ENCODE measurements at regions not wholly inside any gene's neighbourhood (a gene's known extent, or its start where the extent isn't known, plus 50 kb on each side); places are given as distances from the start of the nearest gene placed in this dataset.

- Mint-ChIP-seq H3K9me3 (no peaks in the 10 kb centered on the region), H3K36me3 (ENCODE audit: low read depth) (no peaks in the 10 kb centered on the region), H3K27ac (no peak overlapping the region), H3K4me3 (no peak overlapping the region), H3K4me1 (peaks cover 15% of the 10 kb centered on the region), H3K27me3 (ENCODE audit: low read depth) (peaks cover 4% of the 10 kb centered on the region)
- TF ChIP-seq, protein P1, sequence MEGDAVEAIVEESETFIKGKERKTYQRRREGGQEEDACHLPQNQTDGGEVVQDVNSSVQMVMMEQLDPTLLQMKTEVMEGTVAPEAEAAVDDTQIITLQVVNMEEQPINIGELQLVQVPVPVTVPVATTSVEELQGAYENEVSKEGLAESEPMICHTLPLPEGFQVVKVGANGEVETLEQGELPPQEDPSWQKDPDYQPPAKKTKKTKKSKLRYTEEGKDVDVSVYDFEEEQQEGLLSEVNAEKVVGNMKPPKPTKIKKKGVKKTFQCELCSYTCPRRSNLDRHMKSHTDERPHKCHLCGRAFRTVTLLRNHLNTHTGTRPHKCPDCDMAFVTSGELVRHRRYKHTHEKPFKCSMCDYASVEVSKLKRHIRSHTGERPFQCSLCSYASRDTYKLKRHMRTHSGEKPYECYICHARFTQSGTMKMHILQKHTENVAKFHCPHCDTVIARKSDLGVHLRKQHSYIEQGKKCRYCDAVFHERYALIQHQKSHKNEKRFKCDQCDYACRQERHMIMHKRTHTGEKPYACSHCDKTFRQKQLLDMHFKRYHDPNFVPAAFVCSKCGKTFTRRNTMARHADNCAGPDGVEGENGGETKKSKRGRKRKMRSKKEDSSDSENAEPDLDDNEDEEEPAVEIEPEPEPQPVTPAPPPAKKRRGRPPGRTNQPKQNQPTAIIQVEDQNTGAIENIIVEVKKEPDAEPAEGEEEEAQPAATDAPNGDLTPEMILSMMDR (IDR thresholded peaks at IDR 0.05; ENCODE audit: unreplicated experiment in 3 of 3), result no peak
These were observed 460.2 kb downstream of the LRATD1 start for GRCh38 chr2:15092691-15093090.

GRCh38 chr2:15094161-15094560, 461.6 kb downstream of the LRATD1 start:
- no peak overlapping the region for H3K4me3 Mint-ChIP-seq
- no peak overlapping the region for H3K27ac Mint-ChIP-seq
- TF ChIP-seq, protein P1 (IDR thresholded peaks at IDR 0.05; ENCODE audit: unreplicated experiment in 3 of 3), result no peak
- peaks cover 15% of the 10 kb centered on the region for H3K4me1 Mint-ChIP-seq
- H3K36me3 Mint-ChIP-seq (ENCODE audit: low read depth), result no peaks in the 10 kb centered on the region
- no peaks in the 10 kb centered on the region for H3K27me3 Mint-ChIP-seq (ENCODE audit: low read depth)
- H3K9me3 Mint-ChIP-seq, result no peaks in the 10 kb centered on the region

- Mint-ChIP-seq H3K4me1 (peaks cover 6% of the 10 kb centered on the region), H3K9me3 (no peaks in the 10 kb centered on the region), H3K4me3 (no peak overlapping the region), H3K27ac (no peak overlapping the region), H3K27me3 (ENCODE audit: low read depth) (no peaks in the 10 kb centered on the region), H3K36me3 (ENCODE audit: low read depth) (no peaks in the 10 kb centered on the region)
- TF ChIP-seq, protein P1 (IDR thresholded peaks at IDR 0.05; ENCODE audit: unreplicated experiment in 3 of 3), result no peak
These were observed 464.3 kb downstream of the NBAS start for GRCh38 chr2:15096873-15097272.

DNA sequence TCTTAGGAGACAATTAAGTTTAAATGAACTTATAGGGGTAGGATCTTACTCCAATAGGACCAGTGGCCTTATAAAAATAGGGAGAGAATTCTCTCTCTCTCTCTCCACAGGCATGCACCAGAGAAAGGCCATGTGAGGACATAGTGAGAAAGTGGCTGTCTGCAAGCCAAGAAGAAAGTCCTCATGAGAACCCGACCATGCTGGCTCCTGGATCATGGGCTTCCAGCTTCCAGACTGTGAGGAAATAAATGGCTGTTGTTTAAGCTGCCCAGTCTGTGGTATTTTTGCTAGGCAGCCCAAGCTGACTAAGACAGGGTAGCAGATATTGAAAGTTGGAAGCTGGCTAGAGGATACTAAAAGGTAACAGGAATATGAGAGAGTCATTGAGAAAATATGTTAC, 454.0 kb downstream of the NBAS start:
- Mint-ChIP-seq H3K27me3 (ENCODE audit: low read depth) (no peaks in the 10 kb centered on the region), H3K9me3 (peaks cover 35% of the 10 kb centered on the region), H3K36me3 (ENCODE audit: low read depth) (peaks cover 10% of the 10 kb centered on the region), H3K4me3 (no peak overlapping the region), H3K27ac (no peak overlapping the region), H3K4me1 (no peaks in the 10 kb centered on the region)
- TF ChIP-seq, protein P1 (IDR thresholded peaks at IDR 0.05; ENCODE audit: unreplicated experiment in 3 of 3), result no peak

GRCh38 chr2:15111718-15112117, 449.4 kb downstream of the NBAS start:
- no peaks in the 10 kb centered on the region for H3K4me1 Mint-ChIP-seq
- no peaks in the 10 kb centered on the region for H3K27me3 Mint-ChIP-seq (ENCODE audit: low read depth)
- H3K9me3 Mint-ChIP-seq, result peaks cover 52% of the 10 kb centered on the region
- H3K27ac Mint-ChIP-seq, result no peak overlapping the region
- peaks cover 28% of the 10 kb centered on the region for H3K36me3 Mint-ChIP-seq (ENCODE audit: low read depth)
- TF ChIP-seq, protein P1 (IDR thresholded peaks at IDR 0.05; ENCODE audit: unreplicated experiment in 3 of 3), result no peak
- H3K4me3 Mint-ChIP-seq, result no peak overlapping the region

GRCh38 chr2:15112216-15112615, 448.9 kb downstream of the NBAS start:
- TF ChIP-seq, protein P1 (IDR thresholded peaks at IDR 0.05; ENCODE audit: unreplicated experiment in 3 of 3), result no peak
- peaks cover 28% of the 10 kb centered on the region for H3K36me3 Mint-ChIP-seq (ENCODE audit: low read depth)
- no peak overlapping the region for H3K4me3 Mint-ChIP-seq
- no peaks in the 10 kb centered on the region for H3K27me3 Mint-ChIP-seq (ENCODE audit: low read depth)
- H3K9me3 Mint-ChIP-seq, result peaks cover 52% of the 10 kb centered on the region
- H3K27ac Mint-ChIP-seq, result no peak overlapping the region
- H3K4me1 Mint-ChIP-seq, result no peaks in the 10 kb centered on the region
